Lower leg skin (tissue), 3 donors: ENCODE measurements at regions not wholly inside any gene's neighbourhood (a gene's known extent, or its start where the extent isn't known, plus 50 kb on each side); places are given as distances from the start of the nearest gene placed in this dataset.
"Not testable (repeated sequence)": the region's sequence is repeated elsewhere in the genome, so short reads cannot be mapped to it uniquely, and the experiment has no call there.

ENCODE experiments used
- POLR2A ChIP-seq, 2 donors: fragments of 450-650 bp; IDR thresholded peaks; one replicate each; pipeline ENCODE4 v1.6.1; 2016 to 2017; ENCODE audit warnings: antibody characterized with exemption in 2 of 2, mild to moderate bottlenecking in 1 of 2, moderate library complexity in 1 of 2
- TF ChIP-seq, protein P1 (sequence below), 3 donors: fragments of 450-650 bp; IDR thresholded peaks; one replicate each; pipeline ENCODE4 v1.5.1; 2016; ENCODE audit warnings: antibody characterized with exemption in 3 of 3, mild to moderate bottlenecking in 3 of 3, moderate library complexity in 2 of 3

- TF ChIP-seq, protein P1, sequence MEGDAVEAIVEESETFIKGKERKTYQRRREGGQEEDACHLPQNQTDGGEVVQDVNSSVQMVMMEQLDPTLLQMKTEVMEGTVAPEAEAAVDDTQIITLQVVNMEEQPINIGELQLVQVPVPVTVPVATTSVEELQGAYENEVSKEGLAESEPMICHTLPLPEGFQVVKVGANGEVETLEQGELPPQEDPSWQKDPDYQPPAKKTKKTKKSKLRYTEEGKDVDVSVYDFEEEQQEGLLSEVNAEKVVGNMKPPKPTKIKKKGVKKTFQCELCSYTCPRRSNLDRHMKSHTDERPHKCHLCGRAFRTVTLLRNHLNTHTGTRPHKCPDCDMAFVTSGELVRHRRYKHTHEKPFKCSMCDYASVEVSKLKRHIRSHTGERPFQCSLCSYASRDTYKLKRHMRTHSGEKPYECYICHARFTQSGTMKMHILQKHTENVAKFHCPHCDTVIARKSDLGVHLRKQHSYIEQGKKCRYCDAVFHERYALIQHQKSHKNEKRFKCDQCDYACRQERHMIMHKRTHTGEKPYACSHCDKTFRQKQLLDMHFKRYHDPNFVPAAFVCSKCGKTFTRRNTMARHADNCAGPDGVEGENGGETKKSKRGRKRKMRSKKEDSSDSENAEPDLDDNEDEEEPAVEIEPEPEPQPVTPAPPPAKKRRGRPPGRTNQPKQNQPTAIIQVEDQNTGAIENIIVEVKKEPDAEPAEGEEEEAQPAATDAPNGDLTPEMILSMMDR (IDR thresholded peaks at IDR 0.05) = not testable (repeated sequence)
- not testable (repeated sequence) for TF ChIP-seq POLR2A (IDR thresholded peaks at IDR 0.05)
Observed at GRCh38 chr6:9024246-9024645, 588.9 kb upstream of the SLC35B3 start.
